GM23248 (cell line): ENCODE measurements at regions not wholly inside any gene's neighbourhood (a gene's known extent, or its start where the extent isn't known, plus 50 kb on each side); places are given as distances from the start of the nearest gene placed in this dataset.
A peak's percentile ranks its signal among the peaks of the same experiment; 100 is the strongest.

ENCODE experiments used
- DNase-seq: peaks from one replicate; pipeline ENCODE4 v3.0.0-alpha.2; 2015
- H2AFZ ChIP-seq: fragments of 200-600 bp; sonication (generic); 2 replicates; pipeline ENCODE4 v1.6.1; 2016; ENCODE audit warnings: antibody characterized with exemption
- H3F3A ChIP-seq: fragments of 200-600 bp; sonication (generic); 2 replicates; pipeline ENCODE4 v1.6.1; 2016; ENCODE audit warnings: mild to moderate bottlenecking, antibody characterized with exemption, mixed run types; ENCODE audit not compliant: insufficient read depth
- H3K27ac ChIP-seq: fragments of 200-600 bp; sonication (generic); 2 replicates; pipeline ENCODE4 v1.5.1; 2016; ENCODE audit warnings: mild to moderate bottlenecking
- H3K27me3 ChIP-seq: fragments of 200-600 bp; sonication (generic); replicated peaks from 2 replicates; pipeline ENCODE4 v1.6.1; 2016; ENCODE audit warnings: mild to moderate bottlenecking; ENCODE audit not compliant: insufficient read depth
- H3K36me3 ChIP-seq: fragments of 200-600 bp; sonication (generic); 2 replicates; pipeline ENCODE4 v1.6.1; 2016; ENCODE audit warnings: low read depth, mild to moderate bottlenecking
- H3K4me1 ChIP-seq: fragments of 200-600 bp; sonication (generic); 2 replicates; pipeline ENCODE4 v1.6.1; 2016; ENCODE audit warnings: mild to moderate bottlenecking; ENCODE audit not compliant: insufficient read depth
- H3K4me2 ChIP-seq: fragments of 200-600 bp; sonication (generic); one replicate; pipeline ENCODE4 v1.6.1; 2016; ENCODE audit warnings: mild to moderate bottlenecking; ENCODE audit not compliant: unreplicated experiment
- H3K4me3 ChIP-seq: fragments of 200-600 bp; sonication (generic); 2 replicates; pipeline ENCODE4 v1.5.1; 2016; ENCODE audit warnings: mild to moderate bottlenecking
- H3K79me2 ChIP-seq: fragments of 200-600 bp; sonication (generic); 2 replicates; pipeline ENCODE4 v1.6.1; 2016; ENCODE audit warnings: mild to moderate bottlenecking; ENCODE audit not compliant: insufficient read depth
- H3K9ac ChIP-seq: fragments of 200-600 bp; sonication (generic); 2 replicates; pipeline ENCODE4 v1.6.1; 2016; ENCODE audit warnings: mild to moderate bottlenecking
- H3K9me2 ChIP-seq: fragments of 200-600 bp; sonication (generic); 2 replicates; pipeline ENCODE4 v1.6.1; 2016; ENCODE audit warnings: mixed run types, mild to moderate bottlenecking, moderate library complexity; ENCODE audit not compliant: insufficient read depth
- H3K9me3 ChIP-seq: fragments of 200-600 bp; sonication (generic); one replicate; pipeline ENCODE4 v1.6.1; 2017; ENCODE audit warnings: low read depth
- H4K20me1 ChIP-seq: fragments of 200-600 bp; sonication (generic); 2 replicates; pipeline ENCODE4 v1.6.0; 2016; ENCODE audit not compliant: insufficient read depth
- EZH2 ChIP-seq: fragments of 200-600 bp; sonication (generic); IDR thresholded peaks from 2 replicates; pipeline ENCODE4 v1.6.1; 2018; ENCODE audit warnings: antibody characterized with exemption, mild to moderate bottlenecking; ENCODE audit not compliant: insufficient read depth, poor library complexity, severe bottlenecking
- EZH2phosphoT487 ChIP-seq: fragments of 200-600 bp; sonication (generic); IDR thresholded peaks from 2 replicates; pipeline ENCODE4 v1.6.1; 2018; ENCODE audit warnings: antibody characterized with exemption, moderate library complexity, mild to moderate bottlenecking, low read depth; ENCODE audit not compliant: insufficient read depth
- WGBS, 2 experiments: methylation state at CpG; one replicate each; pipeline ENCODE4 v1.1.6; 2015 to 2017; ENCODE audit warnings: low lambda C conversion rate in 2 of 2, low coverage in 1 of 2; ENCODE audit errors: missing lambda C conversion rate in 2 of 2; 5-methylcytosine and 5-hydroxymethylcytosine counted together
- in situ Hi-C: fragments of 300-500 bp; cut with MboI; formaldehyde crosslinking; loops from 2 replicates; pipeline ENCODE4 v1.15.0; 2020

GRCh38 chr2:147773479-147773878 lies 71.3 kb upstream of the ACVR2A start:
- in situ Hi-C loops = no loop called here
- Histone ChIP-seq H3K4me2 (no peak overlapping the region), H3K27me3 (peaks cover 6% of the 10 kb centered on the region; the same call in 1 of the 2 replicates), H3K9ac (no peak overlapping the region), H3K27ac (no peak overlapping the region), H3K4me3 (no peak overlapping the region), H3K4me1 (no peaks in the 10 kb centered on the region), H2AFZ (no peak overlapping the region), H3K36me3 (no peaks in the 10 kb centered on the region), H3K79me2 (no peaks in the 10 kb centered on the region), H3K9me3 (no peaks in the 10 kb centered on the region), H3K9me2 (no peaks in the 10 kb centered on the region), H4K20me1 (no peaks in the 10 kb centered on the region), H3F3A (no peaks in the 10 kb centered on the region)
- no peak for DNase-seq
- WGBS, 2 experiments = 31 to 33% methylated on average over 4 of the region's 4 CpGs
- TF ChIP-seq EZH2phosphoT487 = no peak
- TF ChIP-seq EZH2 = no peak

- Histone ChIP-seq H4K20me1 (no peaks in the 10 kb centered on the region), H2AFZ (no peak overlapping the region), H3K36me3 (no peaks in the 10 kb centered on the region), H3K9me2 (no peaks in the 10 kb centered on the region), H3K4me2 (no peak overlapping the region), H3F3A (no peaks in the 10 kb centered on the region), H3K27ac (no peak overlapping the region), H3K4me1 (no peaks in the 10 kb centered on the region), H3K4me3 (no peak overlapping the region), H3K79me2 (no peaks in the 10 kb centered on the region), H3K9ac (no peak overlapping the region), H3K27me3 (peaks cover 6% of the 10 kb centered on the region; the same call in 1 of the 2 replicates), H3K9me3 (no peaks in the 10 kb centered on the region)
- in situ Hi-C loops = no loop called here
- no peak for DNase-seq
- TF ChIP-seq EZH2 (no peak), EZH2phosphoT487 (no peak)
Observed at GRCh38 chr2:147772781-147773180, 72.0 kb upstream of the ACVR2A start.

DNA sequence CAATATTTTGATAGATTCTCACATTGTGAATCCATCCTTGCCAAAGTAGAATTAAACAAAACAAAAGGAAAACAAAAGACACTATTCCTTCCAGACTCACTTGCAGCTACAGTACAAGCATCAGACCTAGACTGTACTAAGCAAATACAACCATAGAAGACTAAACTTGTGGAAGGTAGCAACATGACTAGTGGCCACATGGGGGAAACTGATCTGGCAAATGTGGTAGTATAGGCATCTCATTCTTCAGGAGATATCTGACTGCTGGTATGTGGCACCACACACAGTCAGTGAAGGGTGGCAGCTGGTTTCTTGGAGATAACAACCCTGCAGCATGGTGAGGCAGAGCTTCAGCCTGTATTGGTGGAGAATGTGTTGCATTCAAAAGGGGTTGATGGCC lies 81.0 kb upstream of the ACVR2A start:
- no peak overlapping the region for H3K4me3 ChIP-seq
- H3K9me2 ChIP-seq = no peaks in the 10 kb centered on the region
- H3K79me2 ChIP-seq = no peaks in the 10 kb centered on the region
- no peak overlapping the region for H3K9ac ChIP-seq
- TF ChIP-seq EZH2phosphoT487 = no peak
- TF ChIP-seq EZH2 = no peak
- H3K36me3 ChIP-seq = no peaks in the 10 kb centered on the region
- in situ Hi-C loops = no loop called here
- no peaks in the 10 kb centered on the region for H3K9me3 ChIP-seq
- no peaks in the 10 kb centered on the region; the same call in 1 of the 2 replicates for H3K27me3 ChIP-seq
- peaks cover 5% of the 10 kb centered on the region; the same call in 1 of the 2 replicates for H3K4me1 ChIP-seq
- no peak for DNase-seq
- H3K27ac ChIP-seq = no peak overlapping the region
- H4K20me1 ChIP-seq = no peaks in the 10 kb centered on the region
- H3F3A ChIP-seq = no peaks in the 10 kb centered on the region
- H3K4me2 ChIP-seq = no peak overlapping the region
- no peak overlapping the region for H2AFZ ChIP-seq

DNA sequence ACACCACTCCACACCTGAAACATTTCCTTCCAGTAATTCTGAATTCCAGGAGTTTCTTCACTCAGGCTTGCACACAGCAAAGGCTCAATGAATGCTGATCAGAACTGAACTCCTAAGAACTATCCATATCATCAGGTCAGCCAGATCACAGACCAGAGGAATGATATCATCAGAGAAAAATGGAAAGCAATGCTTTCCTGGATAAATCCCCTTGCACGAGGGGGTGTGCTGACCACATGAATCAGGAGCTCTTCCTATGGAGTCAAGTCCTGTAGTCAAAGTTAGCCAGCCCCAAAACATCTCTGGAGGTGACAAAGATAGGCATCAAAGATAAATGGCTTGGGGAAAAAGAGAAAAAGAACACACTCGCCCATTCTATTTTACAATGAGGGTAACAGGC lies 83.8 kb upstream of the ACVR2A start:
- H3K4me1 ChIP-seq = peaks cover 5% of the 10 kb centered on the region; the same call in 1 of the 2 replicates
- WGBS, 2 experiments = 35 to 40% methylated on average over 2 of the region's 2 CpGs
- no peaks in the 10 kb centered on the region for H3K9me3 ChIP-seq
- no peak overlapping the region for H3K9ac ChIP-seq
- no peaks in the 10 kb centered on the region for H3F3A ChIP-seq
- no peak overlapping the region for H3K27ac ChIP-seq
- H3K27me3 ChIP-seq = no peaks in the 10 kb centered on the region; the same call in 1 of the 2 replicates
- in situ Hi-C loops = no loop called here
- no peak overlapping the region for H3K4me3 ChIP-seq
- H3K79me2 ChIP-seq = no peaks in the 10 kb centered on the region
- DNase-seq = peak; percentile 18
- no peak for TF ChIP-seq EZH2phosphoT487
- no peak for TF ChIP-seq EZH2
- H4K20me1 ChIP-seq = no peaks in the 10 kb centered on the region
- H3K9me2 ChIP-seq = no peaks in the 10 kb centered on the region
- H3K4me2 ChIP-seq = no peak overlapping the region
- H3K36me3 ChIP-seq = no peaks in the 10 kb centered on the region
- no peak overlapping the region for H2AFZ ChIP-seq

DNA sequence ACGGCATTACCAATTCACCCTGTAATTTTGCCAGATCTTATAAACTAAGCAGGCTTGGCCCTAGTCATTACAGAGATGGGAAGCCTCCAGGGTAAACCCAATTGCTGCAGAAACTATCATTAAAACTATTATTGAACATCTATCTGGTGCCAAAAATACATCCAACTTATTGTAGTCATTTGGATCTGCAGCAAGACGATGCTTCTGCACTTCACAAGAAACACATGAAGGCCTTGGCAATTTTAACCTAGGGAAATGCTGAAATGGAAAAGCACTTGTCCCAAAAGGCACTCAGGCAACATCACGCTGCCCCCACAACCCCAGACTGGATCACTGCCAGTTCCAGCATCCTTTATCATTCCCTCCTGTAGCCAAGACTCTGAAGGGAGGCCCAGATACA lies 85.3 kb upstream of the ACVR2A start:
- H3K79me2 ChIP-seq = no peaks in the 10 kb centered on the region
- H3K9me3 ChIP-seq = no peaks in the 10 kb centered on the region
- no peak overlapping the region for H3K4me2 ChIP-seq
- H3K4me3 ChIP-seq = no peak overlapping the region
- no peaks in the 10 kb centered on the region; the same call in 1 of the 2 replicates for H3K27me3 ChIP-seq
- H4K20me1 ChIP-seq = no peaks in the 10 kb centered on the region
- H3K36me3 ChIP-seq = no peaks in the 10 kb centered on the region
- 21 to 25% methylated on average over 3 of the region's 3 CpGs for WGBS, 2 experiments
- no peak overlapping the region for H3K27ac ChIP-seq
- H3K4me1 ChIP-seq = peaks cover 5% of the 10 kb centered on the region; the same call in 1 of the 2 replicates
- H3K9ac ChIP-seq = no peak overlapping the region
- in situ Hi-C loops = no loop called here
- no peak overlapping the region for H2AFZ ChIP-seq
- TF ChIP-seq EZH2 (no peak), EZH2phosphoT487 (no peak)
- H3F3A ChIP-seq = no peaks in the 10 kb centered on the region
- H3K9me2 ChIP-seq = no peaks in the 10 kb centered on the region
- no peak for DNase-seq
